Jurkat, Clone E6-1 (cell line): ENCODE measurements at regions not wholly inside any gene's neighbourhood (a gene's known extent, or its start where the extent isn't known, plus 50 kb on each side); places are given as distances from the start of the nearest gene placed in this dataset.
A peak's percentile ranks its signal among the peaks of the same experiment; 100 is the strongest.

Experiments used
- DNase-seq: peaks from one replicate; pipeline ENCODE4 v3.0.0-alpha.2; 2011; ENCODE audit warnings: low read depth, low spot score
- H3K4me3 ChIP-seq: 2 replicates; pipeline ENCODE4 v1.5.1; 2011; ENCODE audit warnings: mild to moderate bottlenecking, low read length, control low read depth, moderate library complexity

DNA sequence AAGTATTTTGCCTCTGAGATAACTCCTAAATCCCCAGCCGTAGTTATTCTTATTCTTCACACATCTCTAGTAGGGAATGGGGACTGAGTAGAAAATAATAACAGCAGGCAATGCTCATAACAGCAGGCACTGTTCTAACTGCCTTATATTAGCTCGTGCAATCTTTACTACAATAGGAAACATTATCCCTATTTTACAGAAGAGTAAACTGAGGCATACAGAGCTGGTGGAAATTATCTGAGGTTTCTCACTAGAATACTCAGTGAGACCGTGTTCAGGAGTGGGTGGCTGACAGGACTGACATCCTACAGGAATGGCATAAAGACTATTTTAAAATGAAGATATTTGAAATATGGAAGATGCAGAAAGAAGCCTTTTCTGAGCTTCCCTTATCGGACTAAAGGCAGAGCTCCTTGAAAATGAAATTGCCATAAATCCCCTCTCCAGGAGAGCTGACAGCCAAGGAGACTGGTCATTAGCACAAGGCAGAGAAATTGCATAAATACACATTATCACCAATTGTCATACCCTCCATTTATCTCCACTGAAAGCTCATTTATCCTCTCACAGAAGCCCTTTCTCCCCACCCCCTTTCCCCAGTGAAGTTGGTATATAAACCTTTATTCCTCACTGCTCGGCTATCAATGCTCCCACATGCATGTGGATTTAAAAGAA, 93.9 kb downstream of the RASSF10 start:
- no peak for DNase-seq
- H3K4me3 ChIP-seq, result no peak overlapping the region

DNA sequence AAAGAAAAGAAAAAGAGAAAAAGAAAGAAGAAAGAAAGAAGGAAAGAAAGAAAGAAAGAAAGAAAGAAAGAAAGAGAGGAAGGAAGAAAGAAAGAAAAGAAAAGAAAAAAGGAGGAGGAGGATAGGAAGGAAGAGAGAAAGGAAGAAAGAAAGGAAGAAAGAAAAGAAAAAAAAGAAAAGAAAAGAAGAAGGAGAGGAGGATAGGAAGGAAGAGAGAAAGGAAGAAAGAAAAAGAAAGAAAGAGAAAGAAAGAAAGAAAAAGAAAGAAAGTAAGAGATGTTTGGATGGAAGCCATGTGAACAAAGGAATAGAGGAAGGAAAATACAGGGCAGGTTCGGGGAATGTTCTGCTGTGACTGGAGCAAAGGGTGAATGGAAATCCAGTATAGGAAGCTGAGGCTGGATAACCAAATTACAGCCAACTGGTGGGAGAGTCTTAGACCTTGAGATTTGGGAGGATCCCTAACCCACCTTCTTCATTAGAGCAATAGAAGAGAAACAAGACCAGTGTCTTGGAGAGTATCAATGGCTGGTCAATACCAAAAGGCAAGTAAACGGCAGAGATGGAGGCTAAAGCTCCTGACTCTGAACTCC, 94.9 kb downstream of the RASSF10 start:
- no peak for DNase-seq
- no peak overlapping the region for H3K4me3 ChIP-seq

- no peak overlapping the region for H3K4me3 ChIP-seq
- DNase-seq, result no peak
These were observed 95.6 kb downstream of the RASSF10 start for GRCh38 chr11:13104619-13105236.

DNA sequence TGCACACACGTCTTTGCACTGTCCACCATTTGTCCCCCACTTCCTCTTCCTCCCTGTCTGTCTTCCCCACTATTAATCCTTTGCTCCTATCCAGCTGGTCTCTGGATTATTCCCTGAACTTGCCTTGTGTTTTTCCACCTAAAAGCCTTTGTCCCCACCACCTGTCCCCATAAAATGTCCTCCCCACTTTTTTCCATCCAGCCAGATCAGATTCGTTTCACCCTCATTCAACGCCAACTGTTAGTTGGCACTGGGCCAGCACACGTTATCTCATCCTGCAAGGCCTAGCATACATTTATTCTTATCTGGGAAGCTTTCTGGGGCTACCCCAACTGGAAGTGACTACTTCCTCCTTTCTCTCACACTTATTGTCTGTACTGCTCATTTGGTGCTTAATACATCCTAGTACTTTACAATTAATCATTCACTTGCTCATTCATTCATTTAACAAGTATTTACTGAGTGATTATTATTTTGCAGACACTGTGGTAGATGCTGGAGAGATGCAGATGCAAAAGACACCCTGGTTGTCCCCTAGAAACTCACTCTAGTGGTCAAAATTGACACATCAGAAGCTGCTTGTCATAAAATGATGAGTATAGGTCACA, 96.2 kb downstream of the RASSF10 start:
- peak; percentile 40 for DNase-seq
- no peak overlapping the region for H3K4me3 ChIP-seq

DNA sequence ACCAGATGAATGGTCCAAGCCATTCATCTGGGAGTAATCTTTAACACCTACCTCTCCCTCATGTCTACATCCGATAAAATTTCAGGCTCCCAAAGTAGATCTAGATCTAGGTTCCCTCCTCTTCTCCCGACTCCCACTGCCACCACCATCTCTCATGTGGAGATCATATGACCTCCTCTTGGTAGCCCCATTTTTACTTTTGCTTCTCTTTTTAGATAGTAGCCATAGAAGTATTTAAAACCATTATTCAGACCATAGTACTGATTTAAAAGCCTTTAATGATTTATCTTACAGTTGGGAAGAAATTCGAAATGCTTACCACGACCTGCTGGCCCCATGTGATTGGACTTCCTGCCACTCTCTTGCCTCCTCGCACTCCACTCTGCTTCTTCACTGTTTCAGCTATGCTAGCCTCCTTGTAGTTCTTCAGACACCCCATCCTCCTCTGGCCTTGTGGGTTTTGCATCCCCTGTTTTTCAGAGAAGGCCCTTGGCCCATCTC, 98.5 kb downstream of the RASSF10 start:
- no peak overlapping the region for H3K4me3 ChIP-seq
- DNase-seq, result no peak

DNA sequence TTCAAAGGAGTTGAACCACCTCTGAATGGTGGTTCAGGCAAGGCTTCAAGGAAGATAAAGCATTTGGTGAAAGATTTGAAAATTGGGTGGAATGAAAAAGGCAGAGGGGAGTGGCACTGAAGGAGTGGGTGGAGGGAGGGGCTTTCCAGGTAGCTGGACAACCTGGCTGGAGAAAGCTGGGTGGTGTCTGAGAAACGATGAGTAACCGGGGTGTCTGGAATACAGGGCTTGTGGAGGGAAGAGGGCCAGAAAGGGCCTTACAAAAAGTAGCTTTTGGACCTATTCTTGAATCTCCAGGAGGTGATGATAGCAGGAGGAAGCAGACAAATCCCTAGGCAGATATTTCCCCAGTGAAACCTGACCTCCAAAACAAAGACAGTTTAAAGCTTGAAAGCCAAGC, 99.3 kb downstream of the RASSF10 start:
- no peak overlapping the region for H3K4me3 ChIP-seq
- no peak for DNase-seq

DNA sequence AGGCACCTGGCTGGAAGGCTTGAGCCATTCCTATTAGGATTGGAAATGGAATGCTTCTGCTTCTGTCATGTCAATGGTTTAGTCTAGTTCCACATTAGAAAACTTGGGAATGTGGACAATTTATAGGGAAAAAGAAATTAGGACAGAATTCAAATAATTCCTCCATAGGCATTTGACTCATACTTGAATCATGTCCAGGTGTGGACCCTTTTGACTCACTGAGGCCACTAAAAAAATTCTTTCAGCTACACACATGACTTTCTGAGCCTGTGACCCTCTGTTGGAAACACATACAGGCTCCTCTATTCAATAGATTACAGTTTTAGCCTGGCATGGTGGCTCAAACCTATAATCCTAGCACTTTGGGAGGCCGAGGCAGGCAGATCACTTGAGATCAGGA, 100.5 kb downstream of the RASSF10 start:
- no peak overlapping the region for H3K4me3 ChIP-seq
- no peak for DNase-seq

GRCh38 chr11:13110145-13110544, 101.0 kb downstream of the RASSF10 start:
- no peak overlapping the region for H3K4me3 ChIP-seq
- DNase-seq, result no peak

DNA sequence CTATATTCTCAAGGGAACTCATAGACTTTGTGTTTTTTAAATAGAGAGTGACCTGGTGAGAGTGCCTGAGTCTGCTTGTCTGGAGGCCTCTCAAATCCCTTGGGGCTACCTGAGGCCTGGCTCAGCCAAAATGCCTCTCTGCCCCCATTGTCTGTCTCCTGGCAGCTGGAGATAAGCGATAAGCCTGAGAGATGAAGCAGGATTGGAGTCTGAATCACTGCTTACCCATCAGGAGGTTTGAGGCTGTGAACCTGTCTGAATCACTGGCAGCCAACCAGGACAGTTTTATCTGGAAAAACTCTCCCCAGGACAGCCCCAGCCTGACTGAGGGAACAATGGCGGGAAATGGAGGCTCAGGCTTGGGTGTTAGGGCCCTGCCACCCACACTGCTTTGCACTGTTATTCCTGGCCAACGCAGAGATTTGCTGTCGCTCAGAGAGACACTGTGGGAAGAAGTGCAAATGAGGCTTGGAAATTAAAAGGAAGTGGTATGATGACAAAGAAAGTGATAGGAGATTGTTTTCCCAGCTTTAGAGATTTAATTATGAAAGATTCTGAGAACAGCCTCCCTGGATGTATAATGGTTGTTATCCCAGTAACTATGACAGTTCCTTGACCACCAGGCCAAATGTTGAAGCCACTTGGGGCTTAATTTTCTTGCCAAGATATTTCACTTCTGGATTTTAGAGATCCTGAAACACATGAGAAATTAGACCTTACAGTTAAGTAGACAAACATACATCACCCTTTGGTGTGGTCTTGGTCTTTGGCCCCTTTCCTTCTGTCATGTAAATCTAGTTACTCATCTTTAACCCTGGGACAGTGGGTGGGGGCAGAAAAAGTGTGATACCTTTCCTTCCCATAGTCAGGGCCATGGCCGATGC, 102.1 kb downstream of the RASSF10 start:
- no peak for DNase-seq
- no peak overlapping the region for H3K4me3 ChIP-seq

- H3K4me3 ChIP-seq, result no peak overlapping the region
- DNase-seq, result no peak
These were observed 102.7 kb downstream of the RASSF10 start for GRCh38 chr11:13111813-13112130.

GRCh38 chr11:13114566-13115379, 105.7 kb downstream of the RASSF10 start:
- no peak for DNase-seq
- no peak overlapping the region for H3K4me3 ChIP-seq

GRCh38 chr11:13115380-13115675, 106.2 kb downstream of the RASSF10 start:
- no peak overlapping the region for H3K4me3 ChIP-seq
- no peak for DNase-seq

- no peak for DNase-seq
These were observed 107.4 kb downstream of the RASSF10 start for GRCh38 chr11:13116491-13116890.

DNA sequence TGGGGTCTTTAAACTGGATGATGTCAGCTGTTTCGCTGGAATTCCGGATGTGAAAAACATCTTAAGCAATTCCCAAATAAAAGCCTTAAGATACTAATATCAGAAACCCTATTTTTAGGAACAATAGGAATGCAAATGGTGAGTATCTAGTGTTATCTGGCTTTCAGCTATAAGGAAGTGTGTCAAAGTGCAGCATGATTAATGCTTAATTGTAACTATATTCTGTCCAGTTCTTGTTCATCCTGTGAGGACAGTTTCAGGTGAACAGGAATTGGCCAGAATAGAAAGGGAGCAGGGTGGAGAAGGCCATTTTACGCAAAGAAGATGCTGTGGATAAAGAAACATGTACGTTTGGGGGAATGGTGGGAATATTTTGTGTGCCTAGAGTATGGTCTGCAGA, 108.2 kb downstream of the RASSF10 start:
- no peak overlapping the region for H3K4me3 ChIP-seq
- no peak for DNase-seq

More at GRCh38 chr11:13116491-13116890, 107.4 kb downstream of the RASSF10 start:
- H3K4me3 ChIP-seq, result no peak overlapping the region

- H3K4me3 ChIP-seq, result no peak overlapping the region
- DNase-seq, result no peak
These were observed 109.1 kb downstream of the RASSF10 start for GRCh38 chr11:13118194-13118593.

DNA sequence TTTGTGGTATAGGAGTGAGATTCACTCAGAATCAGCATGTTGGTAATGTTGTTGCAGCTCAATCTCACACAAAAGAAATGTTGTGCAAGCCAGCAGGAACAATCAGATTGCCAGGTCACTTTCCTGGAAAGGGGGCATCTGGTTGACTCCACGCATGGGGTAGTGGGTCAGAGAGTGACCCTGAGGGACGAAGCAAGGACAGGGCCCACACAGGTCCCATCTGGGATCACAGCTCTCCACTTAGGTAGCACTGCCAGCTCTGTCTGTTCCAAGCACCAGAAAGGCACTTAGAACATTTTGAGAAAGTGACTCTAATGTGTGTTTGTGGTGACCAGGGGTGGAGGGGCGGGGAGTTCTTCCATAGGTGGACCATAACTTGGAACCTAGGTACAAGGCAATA, 109.5 kb downstream of the RASSF10 start:
- H3K4me3 ChIP-seq, result no peak overlapping the region
- DNase-seq, result no peak

DNA sequence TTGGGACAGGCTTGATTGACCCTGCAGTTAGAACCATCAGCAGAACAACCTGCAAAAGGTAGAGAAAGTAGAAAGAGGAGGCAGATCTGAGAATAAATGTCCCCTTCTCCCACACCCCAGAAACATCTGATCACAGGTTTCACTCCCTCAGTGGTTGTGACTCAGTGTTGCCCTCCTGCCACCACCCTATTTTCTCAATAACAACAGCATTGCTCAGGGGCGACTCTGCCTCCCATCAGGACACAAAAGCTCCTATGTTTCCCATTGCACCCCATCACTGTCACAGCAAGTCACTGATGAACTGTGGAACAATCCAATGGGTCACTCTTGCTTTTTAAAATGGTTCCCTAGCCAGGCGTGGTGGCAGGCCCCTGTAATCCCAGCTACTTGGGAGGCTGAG, 110.2 kb downstream of the RASSF10 start:
- H3K4me3 ChIP-seq, result no peak overlapping the region
- DNase-seq, result no peak

DNA sequence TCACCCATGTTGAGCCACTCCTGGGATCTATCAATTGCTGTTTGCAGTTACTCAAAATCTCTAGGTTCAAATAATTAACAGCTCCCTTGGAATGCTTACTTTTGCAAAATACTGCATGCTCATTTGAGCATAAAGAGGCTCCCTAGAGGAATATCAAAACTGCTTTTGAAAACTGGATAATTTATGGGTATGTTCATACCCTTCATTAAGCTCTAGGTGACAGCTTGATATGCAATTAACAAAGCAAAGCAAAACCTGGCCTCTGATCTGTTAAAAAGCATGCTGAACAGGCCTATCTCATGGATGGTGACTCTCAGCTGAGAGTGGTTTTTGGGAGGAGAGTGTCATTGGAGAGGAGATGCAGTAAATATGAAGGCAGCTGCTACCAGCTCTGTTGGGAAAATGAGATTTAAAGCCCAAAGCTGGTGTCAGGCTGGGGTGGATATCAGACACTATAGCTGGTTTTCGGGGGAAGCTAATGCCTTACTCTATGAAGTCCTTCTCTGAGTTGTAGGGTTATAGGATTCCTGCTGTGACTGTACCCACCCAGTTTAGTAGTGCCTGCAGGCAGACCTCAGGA, 110.9 kb downstream of the RASSF10 start:
- H3K4me3 ChIP-seq, result no peak overlapping the region
- no peak for DNase-seq
